CD14-positive monocyte (primary cell): ENCODE measurements at regions not wholly inside any gene's neighbourhood (a gene's known extent, or its start where the extent isn't known, plus 50 kb on each side); places are given as distances from the start of the nearest gene placed in this dataset.
A peak's percentile ranks its signal among the peaks of the same experiment; 100 is the strongest.

Source experiments
- DNase-seq, 3 donors: peaks; one replicate each; pipeline ENCODE4 v3.0.0-alpha.2; 2011 to 2022
- H2AFZ ChIP-seq: 2 replicates; pipeline ENCODE4 v1.6.0; 2012; ENCODE audit warnings: mild to moderate bottlenecking, low read depth, low read length, inconsistent platforms; ENCODE audit not compliant: insufficient read depth, poor library complexity, severe bottlenecking
- H3K27ac ChIP-seq, 2 donors: 1 replicate in 1 of 2; 2 replicates in 1 of 2; pipeline ENCODE4 v1.5.1; 2012 to 2013; ENCODE audit warnings: low read length in 2 of 2, control low read depth in 1 of 2, inconsistent platforms in 1 of 2, low read depth in 1 of 2, mild to moderate bottlenecking in 1 of 2
- H3K27me3 ChIP-seq, 2 donors: one replicate each; pipeline versions ENCODE4 v1.6.0 to v1.6.1; 2011 to 2013; ENCODE audit warnings: low read length in 2 of 2; ENCODE audit not compliant: control insufficient read depth in 2 of 2, insufficient read depth in 2 of 2
- H3K36me3 ChIP-seq, 2 donors: replicated peaks in 1 of 2; 1 replicate in 1 of 2; 2 replicates in 1 of 2; pipeline versions ENCODE4 v1.5.1 to v1.6.1; 2012 to 2013; ENCODE audit warnings: low read length in 2 of 2, control low read depth in 1 of 2, inconsistent platforms in 1 of 2, mild to moderate bottlenecking in 1 of 2; ENCODE audit not compliant: insufficient read depth in 2 of 2, control insufficient read depth in 1 of 2
- H3K4me1 ChIP-seq, 2 donors: 1 replicate in 1 of 2; 2 replicates in 1 of 2; pipeline versions ENCODE4 v1.5.1 to v1.6.1; 2012 to 2013; ENCODE audit warnings: low read length in 2 of 2, control low read depth in 1 of 2, inconsistent platforms in 1 of 2, mild to moderate bottlenecking in 1 of 2, moderate library complexity in 1 of 2; ENCODE audit not compliant: insufficient read depth in 2 of 2, control insufficient read depth in 1 of 2
- H3K4me2 ChIP-seq: replicated peaks from 2 replicates; pipeline ENCODE3; 2012; ENCODE audit warnings: low read length, moderate library complexity, mild to moderate bottlenecking; ENCODE audit not compliant: poor library complexity, severe bottlenecking; ENCODE audit errors: extremely low read depth
- H3K4me3 ChIP-seq, 3 experiments: fragments of 200-600 bp in 1 of 3; sonication (generic) in 1 of 3; replicated peaks in 1 of 3; 1 replicate in 2 of 3; 2 replicates in 1 of 3; pipeline ENCODE4 v1.5.1; 2011 to 2013; ENCODE audit warnings: low read length in 3 of 3, mild to moderate bottlenecking in 3 of 3, control low read depth in 2 of 3, low read depth in 2 of 3, inconsistent platforms in 1 of 3, moderate library complexity in 1 of 3
- H3K79me2 ChIP-seq: 2 replicates; pipeline ENCODE4 v1.6.0; 2012; ENCODE audit warnings: mild to moderate bottlenecking, control low read depth, inconsistent platforms, low read length, moderate library complexity; ENCODE audit not compliant: insufficient read depth
- H3K9ac ChIP-seq: 2 replicates; pipeline ENCODE4 v1.6.0; 2017; ENCODE audit warnings: low read length, mild to moderate bottlenecking; ENCODE audit not compliant: insufficient read depth, poor library complexity, severe bottlenecking
- H3K9me3 ChIP-seq, 2 donors: replicated peaks in 1 of 2; 1 replicate in 1 of 2; 2 replicates in 1 of 2; pipeline versions ENCODE4 v1.5.1 to v1.6.1; 2012 to 2013; ENCODE audit warnings: low read length in 2 of 2, control low read depth in 1 of 2; ENCODE audit not compliant: control insufficient read depth in 1 of 2, insufficient read depth in 1 of 2
- H4K20me1 ChIP-seq: 2 replicates; pipeline ENCODE4 v1.6.0; 2012; ENCODE audit warnings: mild to moderate bottlenecking, low read length, control low read depth, moderate library complexity; ENCODE audit not compliant: insufficient read depth
- H3K27ac Mint-ChIP-seq, 7 donors: one replicate each; pipeline ENCODE4 v1.8.0; 2020; ENCODE audit warnings: mild to moderate bottlenecking in 7 of 7, mixed read lengths in 7 of 7, moderate library complexity in 6 of 7, inconsistent platforms in 2 of 7
- H3K27me3 Mint-ChIP-seq, 3 donors: one replicate each; pipeline ENCODE4 v1.8.0; 2021 to 2022; ENCODE audit warnings: low read depth in 3 of 3, mild to moderate bottlenecking in 3 of 3, mixed read lengths in 3 of 3, moderate library complexity in 3 of 3, inconsistent platforms in 1 of 3
- H3K36me3 Mint-ChIP-seq, 2 donors: one replicate each; pipeline ENCODE4 v1.8.0; 2020; ENCODE audit warnings: mixed read lengths in 2 of 2, inconsistent platforms in 1 of 2, mild to moderate bottlenecking in 1 of 2
- H3K4me1 Mint-ChIP-seq: one replicate; pipeline ENCODE4 v1.8.0; 2020; ENCODE audit warnings: mild to moderate bottlenecking, mixed read lengths
- H3K4me3 Mint-ChIP-seq, 2 donors: one replicate each; pipeline ENCODE4 v1.8.0; 2020; ENCODE audit warnings: mild to moderate bottlenecking in 2 of 2, mixed read lengths in 2 of 2, moderate library complexity in 1 of 2
- H3K9me3 Mint-ChIP-seq, 7 donors: one replicate each; pipeline ENCODE4 v1.8.0; 2020 to 2022; ENCODE audit warnings: mixed read lengths in 7 of 7, mild to moderate bottlenecking in 6 of 7, moderate library complexity in 6 of 7, inconsistent platforms in 2 of 7
- CTCF ChIP-seq: fragments of 200-600 bp; IDR thresholded peaks from one replicate; pipeline ENCODE4 v1.8.0; 2022; ENCODE audit warnings: antibody characterized with exemption, mild to moderate bottlenecking
- WGBS: methylation state at CpG from one replicate; pipeline ENCODE4 v1.1.5; 2013; ENCODE audit warnings: missing lambda C conversion rate; ENCODE audit not compliant: insufficient coverage; 5-methylcytosine and 5-hydroxymethylcytosine counted together
- intact Hi-C, 2 donors: fragments of 100-400 bp; cut with micrococcal nuclease; formaldehyde crosslinking; loops; one replicate each; pipeline versions ENCODE4 v1.15.0 to v1.15.1; 2023

- Mint-ChIP-seq H3K9me3 (peaks cover 0 to 2% (median 0%) of the 10 kb centered on the region in 7 donors), H3K36me3 (no peaks in the 10 kb centered on the region), H3K4me3 (no peak overlapping the region), H3K27me3 (peaks cover 0 to 2% (median 0%) of the 10 kb centered on the region in 3 donors), H3K27ac (no peak overlapping the region), H3K4me1 (peaks cover 27% of the 10 kb centered on the region)
- Histone ChIP-seq H3K4me2 (no peak overlapping the region), H4K20me1 (no peaks in the 10 kb centered on the region), H3K79me2 (no peaks in the 10 kb centered on the region), H3K4me1 (peaks cover 21 to 29% of the 10 kb centered on the region in 2 donors), H3K9ac (no peak overlapping the region), H3K27me3 (no peaks in the 10 kb centered on the region), H3K9me3 (no peaks in the 10 kb centered on the region), H2AFZ (no peak overlapping the region), H3K4me3 (no peak overlapping the region), H3K27ac (no peak overlapping the region), H3K36me3 (no peaks in the 10 kb centered on the region)
- no CpG with 5 or more reads among the region's 4 CpGs for WGBS
- TF ChIP-seq CTCF = no peak
- DNase-seq = no peak
- intact Hi-C loops = no loop called here
Measured at GRCh38 chr16:66197668-66198278, 168.7 kb upstream of the CDH5 start.

GRCh38 chr16:66196770-66197169 is 169.7 kb upstream of the CDH5 start:
- no peaks in the 10 kb centered on the region for H3K9me3 ChIP-seq
- H3K4me1 Mint-ChIP-seq = peaks cover 27% of the 10 kb centered on the region
- peaks cover 0 to 2% (median 0%) of the 10 kb centered on the region in 7 donors for H3K9me3 Mint-ChIP-seq
- H3K4me3 ChIP-seq = no peak overlapping the region
- no peak overlapping the region for H3K4me3 Mint-ChIP-seq
- no peaks in the 10 kb centered on the region for H4K20me1 ChIP-seq
- DNase-seq = no peak
- H3K27ac Mint-ChIP-seq = peak overlapping the region in 1 of 7 donors; percentile 18
- H3K36me3 ChIP-seq = no peaks in the 10 kb centered on the region
- no peak overlapping the region for H2AFZ ChIP-seq
- no peaks in the 10 kb centered on the region for H3K79me2 ChIP-seq
- peaks cover 21 to 29% of the 10 kb centered on the region in 2 donors for H3K4me1 ChIP-seq
- H3K9ac ChIP-seq = no peak overlapping the region
- no peak for TF ChIP-seq CTCF
- peaks cover 0 to 2% (median 2%) of the 10 kb centered on the region in 3 donors for H3K27me3 Mint-ChIP-seq
- no peak overlapping the region for H3K4me2 ChIP-seq
- intact Hi-C loops = no loop called here
- 100% methylated on average over 3 of the region's 3 CpGs for WGBS
- no peaks in the 10 kb centered on the region for H3K27me3 ChIP-seq
- H3K27ac ChIP-seq = no peak overlapping the region
- no peaks in the 10 kb centered on the region for H3K36me3 Mint-ChIP-seq
